Activated CD4-positive, alpha-beta T cell treated with anti-CD3 and anti-CD28 coated beads for 36 hours (primary cell): ENCODE measurements at regions not wholly inside any gene's neighbourhood (a gene's known extent, or its start where the extent isn't known, plus 50 kb on each side); places are given as distances from the start of the nearest gene placed in this dataset.

Experiments
- ATAC-seq: fragments of 200-7000 bp; cut with Tn5 transposase; one replicate; pipeline ENCODE4 v1.10.0; 2021; ENCODE audit warnings: mild to moderate bottlenecking, moderate library complexity
- CTCF ChIA-PET: fragments of 350-600 bp; sonication (Branson Sonifier 250); formaldehyde crosslinking; loops from one replicate; lab custom pipeline; 2021; ENCODE audit warnings: antibody characterized with exemption; lab: Charles Lee
- POLR2A ChIA-PET: fragments of 350-600 bp; sonication (Branson Sonifier 250); formaldehyde crosslinking; loops from one replicate; lab custom pipeline; 2021; ENCODE audit warnings: antibody characterized with exemption, inconsistent platforms; lab: Charles Lee
- DNase-seq: peaks from one replicate; pipeline ENCODE4 v3.0.0-alpha.2; 2020
- H3K27ac Mint-ChIP-seq: one replicate; pipeline ENCODE4 v1.8.0; 2021; ENCODE audit warnings: mixed read lengths
- H3K27me3 Mint-ChIP-seq: one replicate; pipeline ENCODE4 v1.8.0; 2021; ENCODE audit warnings: mixed read lengths
- H3K36me3 Mint-ChIP-seq: one replicate; pipeline ENCODE4 v1.8.0; 2021; ENCODE audit warnings: low read depth, mixed read lengths
- H3K4me1 Mint-ChIP-seq: one replicate; pipeline ENCODE4 v1.8.0; 2021; ENCODE audit warnings: mixed read lengths
- H3K4me3 Mint-ChIP-seq: one replicate; pipeline ENCODE4 v1.8.0; 2021; ENCODE audit warnings: mild to moderate bottlenecking, moderate library complexity, mixed read lengths
- H3K9me3 Mint-ChIP-seq: one replicate; pipeline ENCODE4 v1.8.0; 2021; ENCODE audit warnings: low read depth, mixed read lengths
- intact Hi-C, 2 experiments: fragments of 100-400 bp; cut with DNase I in 1 of 2; cut with micrococcal nuclease in 1 of 2; formaldehyde crosslinking; loops; one replicate each; pipeline versions ENCODE4 v1.14.2 to v1.15.1; 2022 to 2024; cut with DNase I, micrococcal nuclease

DNA sequence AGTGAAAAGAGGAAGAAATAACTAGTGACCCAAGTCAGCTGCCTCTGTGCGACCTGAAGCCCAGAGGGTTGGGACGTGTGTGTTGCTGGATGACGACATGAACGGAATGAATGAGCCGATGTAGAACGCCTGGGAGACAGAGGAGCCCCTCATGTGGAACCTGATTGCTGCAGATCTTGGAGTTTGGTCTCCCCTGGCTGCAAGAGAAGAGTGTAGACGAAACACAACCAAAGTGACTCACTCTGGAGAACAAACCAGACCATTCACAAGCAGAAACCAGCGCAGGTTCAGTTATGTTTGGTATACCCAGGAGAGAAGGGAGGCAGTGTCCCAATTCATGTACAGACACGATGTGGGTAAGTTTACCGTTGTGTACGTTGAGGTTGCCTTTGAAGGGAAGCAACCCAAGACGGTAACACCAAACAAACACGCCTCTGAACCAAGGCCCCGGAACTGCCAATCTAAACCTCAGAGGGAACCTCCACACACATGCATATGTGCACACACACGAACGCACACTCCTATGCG, 265.9 kb downstream of the BMP7 start:
- ChIA-PET CTCF (no interaction called here), POLR2A (no interaction called here)
- peaks cover 9% of the 10 kb centered on the region for H3K9me3 Mint-ChIP-seq
- no peak overlapping the region for H3K4me3 Mint-ChIP-seq
- DNase-seq = no peak
- H3K4me1 Mint-ChIP-seq = no peaks in the 10 kb centered on the region
- ATAC-seq = no peak
- no peak overlapping the region for H3K27ac Mint-ChIP-seq
- intact Hi-C loops = no loop called here
- H3K27me3 Mint-ChIP-seq = peaks cover 6% of the 10 kb centered on the region
- H3K36me3 Mint-ChIP-seq = no peaks in the 10 kb centered on the region

GRCh38 chr20:57001126-57001767, 265.2 kb downstream of the BMP7 start:
- Mint-ChIP-seq H3K36me3 (no peaks in the 10 kb centered on the region), H3K9me3 (peaks cover 9% of the 10 kb centered on the region), H3K27me3 (peaks cover 6% of the 10 kb centered on the region), H3K4me1 (no peaks in the 10 kb centered on the region), H3K4me3 (no peak overlapping the region), H3K27ac (no peak overlapping the region)
- POLR2A ChIA-PET = no interaction called here
- ATAC-seq = no peak
- no peak for DNase-seq
- intact Hi-C loops = no loop called here
- CTCF ChIA-PET = no interaction called here

DNA sequence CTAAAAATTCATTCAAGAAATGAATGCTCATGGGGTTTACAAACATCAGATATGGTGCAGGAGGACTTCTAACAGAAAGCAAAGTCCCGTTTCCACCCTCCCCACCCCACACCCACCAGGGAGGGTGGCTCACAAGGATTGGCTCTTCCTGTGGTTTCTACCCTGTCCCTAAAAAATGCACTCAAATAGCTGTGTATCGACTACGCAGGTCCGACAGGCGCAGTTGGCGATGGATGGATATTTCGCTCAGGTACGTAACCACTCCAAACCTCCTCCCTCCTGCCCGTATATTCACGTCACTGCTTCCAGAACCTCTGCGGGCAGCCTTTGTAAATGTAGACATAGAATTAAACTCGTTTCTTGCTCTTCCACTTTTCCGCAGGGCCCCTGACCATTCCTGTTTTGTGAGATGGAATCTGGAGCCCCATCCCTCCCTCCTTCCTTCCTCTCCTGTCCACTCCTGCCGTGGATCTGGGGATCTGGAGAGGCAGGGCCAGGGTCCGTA, 264.3 kb downstream of the BMP7 start:
- POLR2A ChIA-PET = no interaction called here
- CTCF ChIA-PET = interaction anchor here (0.6 kb wide), 1 partner anchor 1443 kb away, joined by 4 read pairs; no protein-coding TSS in a partner anchor
- DNase-seq = no peak
- H3K36me3 Mint-ChIP-seq = no peaks in the 10 kb centered on the region
- H3K27ac Mint-ChIP-seq = no peak overlapping the region
- no peak for ATAC-seq
- H3K4me3 Mint-ChIP-seq = no peak overlapping the region
- H3K9me3 Mint-ChIP-seq = peaks cover 9% of the 10 kb centered on the region
- intact Hi-C loops = no loop called here
- H3K27me3 Mint-ChIP-seq = peaks cover 5% of the 10 kb centered on the region
- H3K4me1 Mint-ChIP-seq = peaks cover under 1% of the 10 kb centered on the region

GRCh38 chr20:57003012-57003411, 263.4 kb downstream of the BMP7 start:
- ChIA-PET CTCF (interaction anchor here (0.6 kb wide), 1 partner anchor 1443 kb away, joined by 4 read pairs; no protein-coding TSS in a partner anchor), POLR2A (no interaction called here)
- Mint-ChIP-seq H3K4me3 (no peak overlapping the region), H3K27ac (no peak overlapping the region), H3K36me3 (no peaks in the 10 kb centered on the region), H3K4me1 (peaks cover 2% of the 10 kb centered on the region), H3K27me3 (peaks cover 8% of the 10 kb centered on the region), H3K9me3 (peaks cover 9% of the 10 kb centered on the region)
- DNase-seq (no peak), ATAC-seq (no peak)
- intact Hi-C loops = no loop called here

- Mint-ChIP-seq H3K9me3 (no peaks in the 10 kb centered on the region), H3K27ac (no peak overlapping the region), H3K27me3 (peaks cover 12% of the 10 kb centered on the region), H3K4me3 (no peak overlapping the region), H3K36me3 (no peaks in the 10 kb centered on the region), H3K4me1 (peaks cover 2% of the 10 kb centered on the region)
- ChIA-PET CTCF (interaction anchor here (0.6 to 1.0 kb wide), 3 partner anchors 30 to 235 kb away, joined by 3 read pairs; no protein-coding TSS in a partner anchor), POLR2A (no interaction called here)
- DNase-seq (no peak), ATAC-seq (no peak)
- intact Hi-C loops = no loop called here
Observed at GRCh38 chr20:57004416-57004815, 262.0 kb downstream of the BMP7 start.

GRCh38 chr20:57004951-57005933, 261.2 kb downstream of the BMP7 start:
- Mint-ChIP-seq H3K27ac (no peak overlapping the region), H3K36me3 (no peaks in the 10 kb centered on the region), H3K9me3 (no peaks in the 10 kb centered on the region), H3K4me1 (peaks cover 2% of the 10 kb centered on the region), H3K4me3 (no peak overlapping the region), H3K27me3 (peaks cover 14% of the 10 kb centered on the region)
- DNase-seq (no peak), ATAC-seq (no peak)
- POLR2A ChIA-PET = no interaction called here
- intact Hi-C loops = no loop called here
- CTCF ChIA-PET = interaction anchor here (0.6 kb wide), 2 partner anchors 61 to 235 kb away, joined by 3 to 4 read pairs; no protein-coding TSS in a partner anchor

- Mint-ChIP-seq H3K4me3 (no peak overlapping the region), H3K36me3 (no peaks in the 10 kb centered on the region), H3K27ac (no peak overlapping the region), H3K9me3 (no peaks in the 10 kb centered on the region), H3K4me1 (peaks cover 2% of the 10 kb centered on the region), H3K27me3 (peaks cover 22% of the 10 kb centered on the region)
- intact Hi-C loops = no loop called here
- no peak for DNase-seq
- CTCF ChIA-PET = interaction anchor here (2.2 kb wide), 1 partner anchor 14 kb away, joined by 4 read pairs; no protein-coding TSS in a partner anchor
- POLR2A ChIA-PET = no interaction called here
- ATAC-seq = no peak
Observed at GRCh38 chr20:57006411-57007170, 259.9 kb downstream of the BMP7 start.

DNA sequence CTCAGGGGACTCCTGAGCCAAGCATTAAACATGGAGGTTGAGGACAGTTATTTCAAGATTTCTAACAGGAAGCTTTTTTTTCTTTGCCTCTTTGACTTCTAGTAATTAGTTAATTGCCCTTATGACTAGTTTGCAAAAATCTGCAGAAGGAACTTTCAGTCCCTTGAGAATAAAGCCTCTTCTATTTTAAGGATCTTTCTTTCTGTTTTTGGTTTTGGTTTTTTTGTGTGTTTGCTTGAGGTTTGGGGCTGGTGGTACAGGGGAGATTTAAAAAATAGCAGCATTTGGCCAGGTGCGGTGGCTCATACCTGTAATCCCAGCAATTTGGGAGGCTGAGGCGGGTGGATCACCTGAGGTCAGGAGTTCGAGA, 259.3 kb downstream of the BMP7 start:
- Mint-ChIP-seq H3K36me3 (no peaks in the 10 kb centered on the region), H3K27me3 (peaks cover 22% of the 10 kb centered on the region), H3K9me3 (no peaks in the 10 kb centered on the region), H3K4me3 (no peak overlapping the region), H3K27ac (no peak overlapping the region), H3K4me1 (peaks cover 2% of the 10 kb centered on the region)
- no peak for DNase-seq
- ChIA-PET POLR2A (no interaction called here), CTCF (interaction anchor here (2.2 kb wide), 1 partner anchor 14 kb away, joined by 4 read pairs; no protein-coding TSS in a partner anchor)
- no peak for ATAC-seq
- intact Hi-C loops = no loop called here

DNA sequence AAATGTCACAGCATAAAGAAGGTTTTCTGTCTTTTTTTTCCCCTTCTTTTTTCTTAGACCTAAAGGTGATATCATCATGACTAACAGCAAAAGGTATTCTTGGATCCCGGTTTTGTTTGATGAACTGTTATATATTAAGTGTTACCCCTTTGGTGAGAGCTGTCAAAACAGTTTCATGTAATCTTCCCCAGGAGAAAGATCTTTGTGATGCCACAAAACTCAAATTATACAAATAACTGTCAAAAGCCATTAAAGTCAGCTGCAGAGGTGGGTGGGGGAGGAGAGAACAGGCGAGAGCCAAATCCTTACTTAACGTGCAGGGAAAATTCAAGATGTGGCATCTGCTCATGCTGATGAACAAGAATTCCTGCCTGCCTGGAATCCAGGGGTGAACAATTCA, 258.2 kb downstream of the BMP7 start:
- CTCF ChIA-PET = interaction anchor here (0.7 to 2.2 kb wide), 3 partner anchors 13 to 807 kb away, joined by 3 to 4 read pairs (median 3); no protein-coding TSS in a partner anchor

GRCh38 chr20:57009355-57009754, 257.1 kb downstream of the BMP7 start:
- ATAC-seq (no peak), DNase-seq (no peak)
- CTCF ChIA-PET = interaction anchor here (0.6 kb wide), 1 partner anchor 221 kb away, joined by 4 read pairs; no protein-coding TSS in a partner anchor
- no peak overlapping the region for H3K4me3 Mint-ChIP-seq
- POLR2A ChIA-PET = no interaction called here
- peaks cover 28% of the 10 kb centered on the region for H3K27me3 Mint-ChIP-seq
- intact Hi-C loops = no loop called here
- no peaks in the 10 kb centered on the region for H3K36me3 Mint-ChIP-seq
- H3K9me3 Mint-ChIP-seq = no peaks in the 10 kb centered on the region
- H3K27ac Mint-ChIP-seq = no peak overlapping the region
- H3K4me1 Mint-ChIP-seq = peaks cover 2% of the 10 kb centered on the region

More for the DNA sequence above, 258.2 kb downstream of the BMP7 start:
- Mint-ChIP-seq H3K4me3 (no peak overlapping the region), H3K36me3 (no peaks in the 10 kb centered on the region), H3K4me1 (peaks cover 2% of the 10 kb centered on the region), H3K27ac (no peak overlapping the region), H3K9me3 (no peaks in the 10 kb centered on the region), H3K27me3 (peaks cover 26% of the 10 kb centered on the region)
- intact Hi-C loops = no loop called here
- DNase-seq (no peak), ATAC-seq (no peak)
- POLR2A ChIA-PET = no interaction called here

GRCh38 chr20:57009775-57010174, 256.7 kb downstream of the BMP7 start:
- Mint-ChIP-seq H3K4me3 (no peak overlapping the region), H3K27ac (no peak overlapping the region), H3K36me3 (no peaks in the 10 kb centered on the region), H3K9me3 (no peaks in the 10 kb centered on the region), H3K27me3 (peaks cover 28% of the 10 kb centered on the region), H3K4me1 (peaks cover 2% of the 10 kb centered on the region)
- POLR2A ChIA-PET = no interaction called here
- CTCF ChIA-PET = no interaction called here
- ATAC-seq (no peak), DNase-seq (no peak)
- intact Hi-C loops = no loop called here
